GM18873 (cell line): ENCODE measurements at regions not wholly inside any gene's neighbourhood (a gene's known extent, or its start where the extent isn't known, plus 50 kb on each side); places are given as distances from the start of the nearest gene placed in this dataset.
"Not testable (repeated sequence)": the region's sequence is repeated elsewhere in the genome, so short reads cannot be mapped to it uniquely, and the experiment has no call there.

ENCODE experiments used
- ATAC-seq: cut with Tn5 transposase; IDR thresholded peaks from one replicate; pipeline ENCODE4 v1.9.1; 2021; ENCODE audit warnings: mild to moderate bottlenecking, moderate library complexity, moderate number of reproducible peaks; ENCODE audit not compliant: unreplicated experiment, low FRiP score

DNA sequence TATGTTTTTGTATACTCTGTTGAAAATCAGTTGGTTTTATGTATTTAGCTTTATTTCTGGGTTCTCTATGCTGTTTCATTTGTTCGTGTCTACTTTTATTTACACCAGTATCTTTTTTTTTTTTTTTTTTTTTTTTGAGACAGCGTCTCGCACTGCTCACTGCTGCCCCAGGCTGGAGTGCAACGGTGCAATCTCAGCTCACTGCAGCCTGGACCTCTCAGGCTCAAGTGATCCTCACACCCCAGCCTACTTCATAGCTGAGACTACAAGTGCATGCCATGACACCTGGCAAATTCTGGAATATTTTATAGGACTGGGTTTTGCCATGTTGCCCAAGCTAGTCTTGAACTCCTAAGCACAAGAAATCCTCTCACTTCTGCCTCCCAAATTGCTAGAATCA, 869.4 kb upstream of the CDH6 start:
- ATAC-seq = no peak

DNA sequence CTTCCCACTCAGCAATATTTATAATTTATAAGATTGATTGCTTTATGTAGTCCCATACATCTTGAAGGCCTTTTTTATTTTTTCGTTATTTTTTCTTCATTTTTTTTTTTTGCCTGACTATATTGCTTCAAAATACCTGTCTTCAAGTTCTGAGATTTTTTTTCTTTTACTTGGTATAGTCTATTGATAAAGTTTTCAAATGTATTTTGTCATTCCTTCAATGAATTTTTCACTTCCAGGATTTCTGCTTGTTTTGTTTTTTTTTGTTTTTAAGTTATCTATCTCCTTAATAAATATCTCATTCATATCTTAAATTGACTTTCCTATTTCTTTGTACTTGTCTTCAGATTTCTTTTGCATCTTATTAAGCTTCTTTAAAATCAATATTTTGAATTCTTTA, 905.6 kb upstream of the CDH6 start:
- ATAC-seq = no peak

DNA sequence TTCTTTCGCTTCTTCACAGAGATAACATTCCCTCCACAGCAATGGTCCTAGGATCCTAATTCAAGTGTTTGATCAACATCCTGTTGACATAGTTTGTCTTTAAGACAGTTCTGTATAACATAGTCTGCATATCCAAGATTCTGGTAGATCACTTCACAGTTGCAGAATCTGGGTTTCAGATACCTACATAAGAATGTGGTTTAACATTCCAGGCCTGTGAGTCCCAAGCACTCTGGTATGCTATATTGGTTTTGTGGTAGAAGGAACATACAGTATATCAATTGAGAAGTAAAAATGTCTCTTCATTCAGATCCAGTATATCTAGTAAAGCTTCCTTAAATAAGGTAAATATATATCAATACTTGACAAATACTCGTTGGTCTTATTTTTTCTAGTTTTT, 914.2 kb upstream of the CDH6 start:
- no peak for ATAC-seq

DNA sequence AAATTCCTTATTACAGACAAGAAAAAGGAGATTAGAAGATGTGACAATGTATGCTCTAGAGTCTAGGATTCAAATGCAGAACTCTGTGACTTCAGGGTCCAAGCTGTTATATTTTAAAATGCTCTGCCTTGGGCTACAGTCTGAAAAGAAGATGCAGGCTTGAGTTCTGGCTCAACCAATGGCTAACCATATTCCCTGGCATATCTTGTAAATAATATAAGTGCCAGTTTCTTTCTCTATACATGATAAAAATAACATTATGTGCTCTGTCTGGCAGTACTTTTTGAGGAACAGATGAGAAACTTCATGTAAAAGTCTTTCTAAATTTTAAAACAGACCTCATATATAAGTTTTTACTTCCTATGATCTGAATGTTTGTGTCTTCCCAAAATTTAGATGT, 926.5 kb upstream of the CDH6 start:
- no peak for ATAC-seq

DNA sequence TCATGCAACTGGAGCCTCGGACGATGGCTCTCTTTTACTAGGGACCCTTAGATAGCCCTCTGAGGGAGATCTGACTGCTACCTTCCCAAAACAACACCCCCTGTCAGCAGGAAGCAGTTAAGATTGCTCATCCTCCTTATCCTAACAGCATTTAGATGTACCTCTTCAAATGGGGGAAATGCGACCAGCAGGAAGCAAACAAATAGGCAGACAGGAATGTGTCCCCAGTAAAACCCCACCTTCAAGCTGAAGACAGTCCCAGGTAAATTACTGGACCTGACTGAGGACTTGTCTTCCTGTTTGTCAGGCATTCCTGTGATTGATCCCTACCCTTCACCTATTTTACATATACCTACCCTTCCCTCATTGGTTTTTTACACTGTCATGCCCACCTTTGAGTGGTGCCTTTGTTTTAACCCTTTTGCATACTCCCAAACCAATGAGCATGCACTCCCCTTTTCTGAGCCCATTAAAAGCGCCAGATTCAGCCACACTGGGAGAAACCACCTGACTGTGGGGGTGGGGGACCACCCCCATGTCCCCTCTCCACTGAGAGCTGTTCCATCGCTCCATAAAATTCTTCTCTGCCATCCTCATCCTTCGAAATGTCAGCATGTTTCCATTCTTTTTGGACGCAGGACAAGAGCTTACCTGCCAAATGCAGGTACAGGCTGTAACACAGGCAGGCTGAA, 954.0 kb upstream of the CDH6 start:
- ATAC-seq = no peak

DNA sequence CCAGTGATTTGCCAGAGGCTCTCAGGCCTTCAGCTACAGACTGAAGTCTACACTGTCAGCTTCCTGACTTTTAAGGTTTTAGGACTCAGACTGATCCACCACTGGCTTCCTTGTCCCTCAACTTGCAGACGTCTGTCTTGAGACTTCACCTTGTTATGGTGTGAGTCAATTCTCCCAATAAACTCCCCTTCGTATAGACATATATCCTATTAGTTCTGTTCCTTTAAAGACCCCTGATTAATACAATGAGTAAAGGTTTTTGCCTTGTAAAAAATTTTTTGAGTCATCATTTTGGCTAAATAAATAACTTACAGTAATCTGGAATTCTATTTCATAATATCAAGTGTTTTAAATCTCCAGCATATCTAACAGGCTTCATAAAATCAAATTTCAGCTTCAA, 956.3 kb upstream of the CDH6 start:
- ATAC-seq = no peak

DNA sequence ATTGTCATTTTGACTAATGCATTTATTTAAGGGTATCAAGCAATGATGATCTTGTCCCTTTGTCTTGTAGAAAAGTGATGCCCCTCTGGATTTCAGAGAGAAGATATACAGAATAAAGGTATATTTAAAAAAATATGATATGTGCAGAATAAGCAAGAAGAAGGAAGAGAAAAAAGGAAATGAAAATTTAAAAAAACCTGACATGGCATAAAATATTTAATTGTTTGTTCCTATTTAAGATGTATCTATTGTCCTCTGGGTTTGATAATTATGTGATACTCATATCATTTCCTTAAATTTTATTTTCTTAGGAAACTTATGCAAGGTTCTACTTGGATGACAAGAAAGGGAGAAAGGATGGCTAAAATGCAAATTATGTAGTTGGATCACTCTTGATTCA, 983.7 kb upstream of the CDH6 start:
- ATAC-seq = no peak

DNA sequence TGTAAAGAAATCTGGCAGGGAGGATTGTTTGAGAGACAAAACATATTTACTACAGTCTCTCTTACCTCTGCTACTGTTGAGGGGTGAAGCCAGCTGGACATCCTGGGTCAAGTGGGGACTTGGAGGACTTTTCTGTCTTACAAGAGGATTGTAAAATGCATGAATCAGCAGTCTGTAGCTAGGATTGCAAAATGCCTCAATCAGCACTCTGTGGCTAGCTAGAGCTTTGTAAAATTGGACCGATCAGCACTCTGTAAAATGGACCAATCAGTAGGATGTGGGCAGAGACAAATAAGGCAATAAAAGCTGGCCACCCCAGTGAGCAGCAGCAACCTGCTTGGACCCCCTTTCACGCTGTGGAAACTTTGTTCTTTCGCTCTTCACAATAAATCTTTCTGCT, 995.8 kb upstream of the CDH6 start:
- ATAC-seq = no peak

DNA sequence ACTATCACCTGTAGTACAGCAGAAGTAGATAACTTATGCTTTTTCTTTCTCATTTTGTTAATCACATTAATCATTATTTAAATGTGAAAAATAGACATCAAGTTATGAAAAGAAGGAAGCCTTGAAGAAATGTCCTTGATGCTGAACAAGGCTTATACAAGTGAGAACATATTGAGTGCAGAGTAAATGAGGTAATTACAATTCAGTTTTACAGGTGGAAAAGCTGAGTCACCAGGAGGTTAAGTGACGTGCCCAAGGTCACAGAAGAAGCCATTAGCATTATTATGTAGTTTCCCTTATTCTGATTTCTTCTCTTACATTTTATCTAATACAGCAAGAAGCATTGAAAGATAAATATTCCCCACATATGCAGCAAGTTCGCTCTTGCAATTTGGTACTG, 998.5 kb upstream of the CDH6 start:
- no peak for ATAC-seq

DNA sequence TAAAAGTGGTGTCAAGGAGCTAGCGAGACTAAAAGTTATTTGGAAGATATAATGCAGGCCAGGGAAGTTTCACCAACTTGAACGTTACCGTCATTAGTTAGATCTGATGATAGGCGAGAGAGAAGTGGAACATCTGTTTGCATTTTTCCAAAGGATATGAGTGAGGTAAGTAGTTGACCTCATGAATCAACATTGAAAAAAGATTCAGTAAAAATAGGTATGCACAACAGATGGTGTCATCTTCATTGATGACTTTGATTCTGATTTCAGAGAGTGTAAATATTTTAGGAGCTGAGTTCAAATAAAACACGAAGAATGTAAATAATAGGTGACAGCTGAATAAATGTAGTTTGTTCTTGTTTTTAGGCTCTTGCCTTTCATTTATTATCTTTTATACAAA, 998.9 kb upstream of the CDH6 start:
- ATAC-seq = no peak

DNA sequence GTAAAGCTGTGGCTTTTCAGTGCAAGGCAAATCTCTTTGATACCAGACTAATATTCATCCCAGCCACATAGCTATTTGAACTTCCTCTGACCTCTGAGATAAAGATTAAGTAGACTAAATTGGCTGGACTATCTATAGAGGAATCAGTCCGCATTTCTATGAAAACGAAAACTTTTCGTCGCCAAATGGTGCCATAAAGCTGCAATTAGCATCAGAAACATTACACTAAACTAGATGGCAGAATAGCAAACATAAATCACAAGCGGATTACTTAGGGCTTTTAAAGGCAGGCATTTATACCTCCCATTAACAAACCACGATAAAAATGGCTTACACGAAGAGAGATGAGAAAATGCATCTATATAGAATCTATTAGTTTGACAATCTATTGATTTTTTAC, 1009.7 kb upstream of the CDH6 start:
- no peak for ATAC-seq

DNA sequence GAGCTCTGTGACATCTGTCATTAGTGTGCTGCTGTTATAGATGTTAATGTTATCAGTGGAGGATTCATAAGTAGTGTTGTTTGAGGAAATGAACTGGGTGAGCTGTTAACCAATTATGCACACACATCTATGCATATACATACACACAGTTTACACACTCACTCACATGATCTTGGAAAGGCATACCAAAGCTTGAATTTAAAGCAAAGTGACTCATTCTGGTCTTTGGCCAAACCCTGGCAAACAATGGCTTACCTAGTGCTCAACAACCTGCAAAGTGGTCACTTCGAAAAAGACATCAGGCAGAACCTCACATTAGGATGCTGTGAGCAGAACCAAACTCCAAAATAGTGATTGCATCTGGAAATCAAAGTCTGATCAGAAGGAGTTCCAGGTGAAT, 1037.3 kb upstream of the CDH6 start:
- no peak for ATAC-seq

DNA sequence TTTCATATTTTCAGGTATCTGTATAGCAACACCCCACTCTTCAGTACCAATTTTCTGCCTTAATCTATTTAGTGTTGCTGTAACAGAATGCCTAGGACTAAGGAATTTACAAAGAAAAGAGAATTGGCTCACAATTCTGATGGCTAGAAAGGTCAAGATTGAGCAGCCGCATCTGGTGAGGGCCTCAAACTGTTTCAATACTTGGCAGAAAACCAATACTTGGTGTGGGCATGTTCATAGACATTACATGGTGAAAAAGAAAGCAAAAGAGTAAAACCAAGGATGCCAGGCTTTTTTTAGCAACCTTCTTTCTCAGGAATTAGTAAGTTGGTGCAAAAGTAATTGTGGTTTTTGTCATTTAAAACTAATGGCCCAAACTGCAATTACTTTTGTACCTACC, 1041.1 kb upstream of the CDH6 start:
- ATAC-seq = no peak

DNA sequence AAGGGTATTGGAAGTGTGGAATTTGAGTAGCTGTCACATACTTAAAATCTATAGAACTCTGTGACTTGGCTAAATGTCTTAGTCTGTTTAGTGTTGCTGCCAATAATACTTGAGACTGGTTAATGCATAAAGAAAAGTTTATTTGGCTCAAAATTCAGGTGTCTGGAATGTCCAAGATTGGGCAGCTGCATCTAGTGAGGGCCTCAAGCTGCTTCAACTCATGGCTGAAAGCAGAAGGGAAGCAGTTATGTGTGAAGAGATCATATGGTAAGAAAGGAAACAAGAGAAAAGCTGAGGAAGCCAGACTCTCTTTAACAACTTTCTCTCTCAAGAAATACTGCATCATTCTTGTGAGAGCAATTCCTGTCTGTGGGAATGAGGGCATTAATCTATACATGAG, 1043.3 kb upstream of the CDH6 start:
- no peak for ATAC-seq

DNA sequence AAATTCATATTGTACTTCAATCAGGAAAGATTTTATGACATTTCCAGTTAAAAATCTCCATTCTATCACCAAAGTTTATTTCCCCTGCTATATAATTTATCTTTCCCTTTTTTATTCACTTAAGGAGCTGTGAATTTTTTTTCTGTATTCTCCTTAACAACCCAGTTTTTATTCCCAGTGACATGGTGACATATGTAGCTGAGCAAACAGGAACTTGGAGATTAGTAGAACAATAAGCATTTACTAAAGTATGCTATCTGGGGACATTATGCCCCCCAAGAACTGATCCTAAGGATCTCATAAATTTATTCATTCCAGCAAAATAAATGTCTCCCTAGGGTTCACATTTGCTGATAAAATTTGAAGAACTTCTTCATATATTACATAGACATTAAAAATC, 1044.0 kb upstream of the CDH6 start:
- ATAC-seq = no peak

DNA sequence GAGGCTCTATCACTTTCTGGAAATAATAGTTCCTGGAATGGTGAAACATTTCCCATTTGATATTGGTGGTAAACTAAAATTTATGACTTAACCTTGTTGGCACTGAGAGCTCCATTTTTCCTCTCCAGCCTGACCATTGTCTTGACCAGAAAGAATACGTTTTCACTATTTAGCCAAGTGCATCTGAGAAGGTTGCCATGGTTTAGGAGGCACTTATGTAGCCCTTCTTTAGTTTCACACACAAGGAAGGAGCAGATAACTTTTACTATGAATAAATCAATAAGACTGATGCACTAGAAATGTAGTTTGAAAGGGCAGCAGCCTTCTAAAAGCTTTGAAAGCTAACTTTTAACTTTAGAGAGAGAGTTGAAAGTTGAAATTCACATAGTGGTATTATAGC, 1045.5 kb upstream of the CDH6 start:
- no peak for ATAC-seq

DNA sequence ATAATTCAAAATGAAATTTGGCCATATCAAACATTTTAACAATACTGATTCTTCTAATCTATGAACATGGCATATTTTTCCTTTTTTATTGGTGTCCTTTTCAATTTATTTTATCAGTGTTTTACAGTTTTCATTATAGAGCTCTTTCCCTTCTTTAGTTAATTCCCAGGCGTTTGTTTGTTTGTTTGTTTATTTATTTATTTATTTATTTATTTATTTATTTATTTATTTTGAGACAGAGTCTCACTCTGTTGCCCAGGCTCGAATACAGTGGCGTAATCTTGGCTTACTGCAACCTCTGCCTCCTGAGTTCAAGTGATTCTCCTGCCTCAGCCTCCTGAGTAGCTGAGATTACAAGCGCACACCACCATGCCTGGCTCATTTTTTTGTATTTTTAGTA, 1049.4 kb upstream of the CDH6 start:
- not testable (repeated sequence) for ATAC-seq

DNA sequence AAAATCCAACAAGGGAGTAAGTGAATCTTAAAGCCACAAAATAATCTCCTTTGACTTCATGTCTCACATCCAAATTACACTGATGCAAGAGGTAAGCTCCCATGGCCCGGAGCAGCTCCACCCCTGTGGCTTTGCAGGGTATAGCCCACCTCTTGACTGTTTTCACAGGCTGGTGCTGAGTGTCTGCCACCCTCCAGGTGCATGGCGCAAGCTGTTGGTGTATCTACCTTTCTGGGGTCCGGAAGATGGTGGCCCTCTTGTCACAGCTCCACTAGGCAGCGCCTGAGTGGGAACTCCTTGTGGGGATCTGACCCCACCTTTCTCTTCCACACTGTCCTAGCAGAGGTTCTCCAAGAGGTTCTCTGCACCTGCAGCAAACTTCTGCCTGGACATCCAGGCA, 1051.1 kb upstream of the CDH6 start:
- ATAC-seq = no peak

DNA sequence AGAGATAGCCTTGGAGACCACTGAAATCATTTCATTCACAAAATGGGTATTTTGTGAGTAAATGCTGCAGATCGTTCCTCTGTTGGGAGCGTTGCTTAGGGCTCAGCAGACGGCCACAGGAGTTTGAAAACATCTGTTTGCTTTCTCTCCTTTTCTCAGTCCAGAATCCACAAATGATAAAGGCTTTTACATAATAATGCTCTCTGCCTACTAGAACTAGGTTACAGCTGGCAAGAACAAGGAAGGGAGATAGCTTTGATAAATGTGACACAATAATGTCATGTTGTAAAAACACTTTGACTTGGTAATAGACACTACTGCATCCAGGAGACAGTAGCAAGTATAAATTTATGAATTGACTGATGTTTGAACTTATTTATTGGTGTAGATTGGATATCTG, 1072.4 kb upstream of the CDH6 start:
- no peak for ATAC-seq

DNA sequence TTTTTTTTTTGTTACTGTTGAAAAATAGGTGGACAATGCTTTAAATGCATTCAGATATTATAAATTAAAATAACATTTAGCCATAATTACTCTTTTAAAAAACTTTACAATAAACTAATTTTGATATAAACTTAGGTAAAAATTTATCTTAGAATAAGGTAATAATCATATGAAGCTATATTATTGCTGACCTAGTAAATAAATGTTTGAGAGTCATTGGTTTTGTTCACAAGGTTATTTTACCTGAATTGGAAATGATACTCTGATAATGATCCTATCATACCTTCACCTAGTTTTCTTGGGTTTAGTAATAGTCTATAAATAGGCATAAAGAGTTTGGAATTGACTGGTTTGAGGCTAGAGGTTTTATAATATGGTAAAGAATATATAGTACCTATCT, 1076.4 kb upstream of the CDH6 start:
- ATAC-seq = no peak

DNA sequence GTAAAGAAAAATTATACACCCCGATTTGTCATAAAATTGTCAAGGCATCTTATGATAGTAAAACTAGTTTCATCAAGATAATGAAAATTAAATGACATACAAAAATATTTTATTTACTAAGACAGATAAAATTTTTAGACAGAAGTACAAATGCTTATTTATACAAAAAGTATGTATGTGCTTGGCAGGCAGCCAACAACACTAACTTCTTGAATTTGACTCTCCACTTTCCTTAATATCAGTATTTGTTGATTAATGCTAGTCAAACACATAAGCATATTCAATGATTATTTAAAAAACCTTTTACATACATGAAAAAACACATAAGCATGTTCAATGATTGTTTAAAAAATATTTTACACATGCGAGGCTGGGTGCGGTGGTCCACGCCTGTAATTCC, 1079.9 kb upstream of the CDH6 start:
- no peak for ATAC-seq

DNA sequence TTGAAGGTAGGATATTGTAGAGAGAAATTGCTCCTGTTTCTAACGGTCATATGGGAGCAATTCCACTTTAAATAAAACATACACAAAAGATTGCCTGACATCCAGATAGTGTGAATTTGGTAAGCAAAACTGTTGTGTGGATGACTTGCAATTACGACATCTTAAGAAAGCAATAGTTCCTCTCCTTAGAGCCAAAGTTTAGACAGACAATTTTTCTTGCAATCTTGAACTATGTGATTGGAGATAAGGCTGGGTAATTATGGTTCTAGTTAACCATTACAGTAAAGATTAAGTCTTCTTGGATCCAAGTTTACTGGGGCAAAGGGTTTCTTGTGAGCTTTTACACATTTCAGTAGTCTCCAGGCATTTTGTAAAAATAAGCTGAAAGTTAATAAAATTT, 1080.6 kb upstream of the CDH6 start:
- ATAC-seq = no peak

DNA sequence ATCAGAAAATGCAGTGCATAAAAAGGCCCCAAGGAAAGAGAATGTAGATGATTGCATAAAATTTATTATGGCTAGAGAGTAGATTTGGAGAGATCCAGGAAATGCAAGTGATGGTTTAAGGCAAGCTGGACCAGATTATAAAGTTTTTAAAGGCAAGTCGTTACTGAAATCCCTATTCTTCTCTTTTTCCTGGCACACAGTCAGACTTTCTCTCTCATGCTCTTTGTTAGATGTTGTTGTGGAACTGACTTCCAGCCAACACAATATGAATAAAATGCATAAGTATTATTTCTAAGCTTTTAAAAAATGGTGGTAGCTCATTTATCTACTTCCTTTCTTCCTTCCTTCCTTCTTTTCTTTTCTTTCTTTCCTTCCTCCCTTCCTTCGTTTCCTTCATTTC, 1085.4 kb upstream of the CDH6 start:
- ATAC-seq = no peak
